Esophagus muscularis mucosa (tissue), 3 donors: ENCODE measurements at regions not wholly inside any gene's neighbourhood (a gene's known extent, or its start where the extent isn't known, plus 50 kb on each side); places are given as distances from the start of the nearest gene placed in this dataset.

Source experiments
- POLR2A ChIP-seq: fragments of 450-650 bp; IDR thresholded peaks from one replicate; pipeline ENCODE4 v1.6.1; 2017; ENCODE audit warnings: antibody characterized with exemption, moderate library complexity, mild to moderate bottlenecking, low read depth
- POLR2AphosphoS5 ChIP-seq, 2 donors: sonication (generic); formaldehyde crosslinking; IDR thresholded peaks; one replicate each; pipeline ENCODE4 v1.6.1; 2017; ENCODE audit warnings: antibody characterized with exemption in 2 of 2
- TF ChIP-seq, protein P1 (sequence below), 3 experiments: fragments of 200-600 bp in 2 of 3; fragments of 450-650 bp in 1 of 3; sonication (generic) in 2 of 3; IDR thresholded peaks; one replicate each; pipeline ENCODE4 v1.5.1; 2017 to 2019; ENCODE audit warnings: antibody characterized with exemption in 3 of 3, mild to moderate bottlenecking in 2 of 3, moderate library complexity in 1 of 3

DNA sequence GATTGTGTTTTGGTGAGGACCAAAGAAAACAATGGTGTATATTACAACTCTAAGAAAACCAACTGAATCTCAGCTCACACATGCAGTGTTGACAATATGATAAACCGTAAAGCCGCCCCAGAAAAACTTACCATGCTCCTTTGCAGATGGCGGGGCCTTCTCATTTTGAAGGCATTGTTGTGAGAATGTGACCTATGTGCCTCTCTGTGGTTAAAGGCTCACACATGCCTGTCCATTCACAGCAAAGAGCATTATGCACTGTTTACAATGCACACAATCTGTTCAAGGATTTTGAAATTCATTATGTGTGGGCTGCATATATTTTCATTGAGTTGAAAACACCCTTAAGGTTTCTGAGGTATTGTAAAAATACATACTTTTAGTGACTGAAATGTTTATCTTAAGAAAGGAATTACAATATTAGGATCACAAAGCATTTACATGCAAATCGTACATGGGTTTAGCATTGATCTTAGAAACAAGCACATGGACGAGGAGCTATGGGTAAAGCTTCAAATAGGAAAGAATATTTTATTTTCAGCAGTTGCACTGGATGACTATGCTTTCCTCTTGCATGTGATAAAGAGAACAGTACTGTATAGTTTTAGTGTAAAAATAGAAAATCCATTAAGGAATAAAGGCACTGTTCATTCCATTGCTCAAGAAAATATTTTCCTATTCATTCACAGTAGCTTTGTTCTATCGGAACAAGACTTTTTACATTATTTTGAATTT, 334.3 kb downstream of the ARL4A start:
- TF ChIP-seq, protein P1, sequence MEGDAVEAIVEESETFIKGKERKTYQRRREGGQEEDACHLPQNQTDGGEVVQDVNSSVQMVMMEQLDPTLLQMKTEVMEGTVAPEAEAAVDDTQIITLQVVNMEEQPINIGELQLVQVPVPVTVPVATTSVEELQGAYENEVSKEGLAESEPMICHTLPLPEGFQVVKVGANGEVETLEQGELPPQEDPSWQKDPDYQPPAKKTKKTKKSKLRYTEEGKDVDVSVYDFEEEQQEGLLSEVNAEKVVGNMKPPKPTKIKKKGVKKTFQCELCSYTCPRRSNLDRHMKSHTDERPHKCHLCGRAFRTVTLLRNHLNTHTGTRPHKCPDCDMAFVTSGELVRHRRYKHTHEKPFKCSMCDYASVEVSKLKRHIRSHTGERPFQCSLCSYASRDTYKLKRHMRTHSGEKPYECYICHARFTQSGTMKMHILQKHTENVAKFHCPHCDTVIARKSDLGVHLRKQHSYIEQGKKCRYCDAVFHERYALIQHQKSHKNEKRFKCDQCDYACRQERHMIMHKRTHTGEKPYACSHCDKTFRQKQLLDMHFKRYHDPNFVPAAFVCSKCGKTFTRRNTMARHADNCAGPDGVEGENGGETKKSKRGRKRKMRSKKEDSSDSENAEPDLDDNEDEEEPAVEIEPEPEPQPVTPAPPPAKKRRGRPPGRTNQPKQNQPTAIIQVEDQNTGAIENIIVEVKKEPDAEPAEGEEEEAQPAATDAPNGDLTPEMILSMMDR (IDR thresholded peaks at IDR 0.05), result no peak
- TF ChIP-seq POLR2A, result no peak
- TF ChIP-seq POLR2AphosphoS5 (IDR thresholded peaks at IDR 0.05), result no peak
